ENCODE measurements at regions not wholly inside any gene's neighbourhood (a gene's known extent, or its start where the extent isn't known, plus 50 kb on each side); places are given as distances from the start of the nearest gene placed in this dataset.

- Histone ChIP-seq H2AFZ (ENCODE audit: low read length) (no peak overlapping the region), H3K36me3 (ENCODE audit: control insufficient read depth, insufficient read depth, low read length) (no peaks in the 10 kb centered on the region), H3K9ac (ENCODE audit: insufficient read depth, low read length) (no peak overlapping the region), H4K20me1 (ENCODE audit: control insufficient read depth, extremely low read depth, insufficient read depth, low read length) (no peaks in the 10 kb centered on the region), H3K79me2 (ENCODE audit: control insufficient read depth, insufficient read depth, low read length) (no peaks in the 10 kb centered on the region), H3K4me2 (ENCODE audit: extremely low read depth, insufficient read depth, low read length) (no peak overlapping the region), H3K4me3 (replicated peaks in 1 of 4; ENCODE audit: control extremely low read depth in 1 of 4, insufficient read depth in 1 of 4, low read depth in 3 of 4, low read length in 4 of 4) (no peak overlapping the region), H3K27ac (ENCODE audit: insufficient read depth, low read length) (no peak overlapping the region), H3K4me1 (ENCODE audit: control insufficient read depth, extremely low read depth, insufficient read depth, low read length) (no peaks in the 10 kb centered on the region), H3K9me3 (ENCODE audit: control insufficient read depth, insufficient read depth, low read depth, low read length) (no peaks in the 10 kb centered on the region), H3K27me3 (ENCODE audit: control insufficient read depth, insufficient read depth, low read length) (no peaks in the 10 kb centered on the region)
- TF ChIP-seq EZH2 (IDR thresholded peaks at IDR 0.05; ENCODE audit: low read length, missing control alignments), result no peak
- TF ChIP-seq CTCF (conservative IDR thresholded peaks at IDR 0.05 in 1 of 2, IDR thresholded peaks at IDR 0.05 in 1 of 2; ENCODE audit: low read depth in 1 of 2, low read length in 2 of 2), result no peak
- DNase-seq (ENCODE audit: low read depth in 2 of 2), result no peak
Measured at GRCh38 chr7:140237390-140237789, 60.6 kb upstream of the KDM7A start.

GRCh38 chr7:140236626-140237025 lies 59.8 kb upstream of the KDM7A start:
- no peaks in the 10 kb centered on the region for H3K4me1 ChIP-seq (ENCODE audit: control insufficient read depth, extremely low read depth, insufficient read depth, low read length)
- no peaks in the 10 kb centered on the region for H4K20me1 ChIP-seq (ENCODE audit: control insufficient read depth, extremely low read depth, insufficient read depth, low read length)
- no peaks in the 10 kb centered on the region for H3K36me3 ChIP-seq (ENCODE audit: control insufficient read depth, insufficient read depth, low read length)
- H3K27ac ChIP-seq (ENCODE audit: insufficient read depth, low read length), result no peak overlapping the region
- no peak for DNase-seq (ENCODE audit: low read depth in 2 of 2)
- H3K4me2 ChIP-seq (ENCODE audit: extremely low read depth, insufficient read depth, low read length), result no peak overlapping the region
- H3K27me3 ChIP-seq (ENCODE audit: control insufficient read depth, insufficient read depth, low read length), result peaks cover 3% of the 10 kb centered on the region
- no peaks in the 10 kb centered on the region for H3K9me3 ChIP-seq (ENCODE audit: control insufficient read depth, insufficient read depth, low read depth, low read length)
- H2AFZ ChIP-seq (ENCODE audit: low read length), result no peak overlapping the region
- H3K79me2 ChIP-seq (ENCODE audit: control insufficient read depth, insufficient read depth, low read length), result no peaks in the 10 kb centered on the region
- H3K4me3 ChIP-seq (replicated peaks in 1 of 4; ENCODE audit: control extremely low read depth in 1 of 4, insufficient read depth in 1 of 4, low read depth in 3 of 4, low read length in 4 of 4), result no peak overlapping the region
- TF ChIP-seq CTCF (conservative IDR thresholded peaks at IDR 0.05 in 1 of 2, IDR thresholded peaks at IDR 0.05 in 1 of 2; ENCODE audit: low read depth in 1 of 2, low read length in 2 of 2) (no peak), EZH2 (IDR thresholded peaks at IDR 0.05; ENCODE audit: low read length, missing control alignments) (no peak)
- H3K9ac ChIP-seq (ENCODE audit: insufficient read depth, low read length), result no peak overlapping the region

GRCh38 chr7:140235114-140235513 lies 58.3 kb upstream of the KDM7A start:
- no peak for TF ChIP-seq CTCF (conservative IDR thresholded peaks at IDR 0.05 in 1 of 2, IDR thresholded peaks at IDR 0.05 in 1 of 2; ENCODE audit: low read depth in 1 of 2, low read length in 2 of 2)
- TF ChIP-seq EZH2 (IDR thresholded peaks at IDR 0.05; ENCODE audit: low read length, missing control alignments), result no peak
- no peaks in the 10 kb centered on the region for H3K79me2 ChIP-seq (ENCODE audit: control insufficient read depth, insufficient read depth, low read length)
- no peak overlapping the region for H3K4me2 ChIP-seq (ENCODE audit: extremely low read depth, insufficient read depth, low read length)
- H3K36me3 ChIP-seq (ENCODE audit: control insufficient read depth, insufficient read depth, low read length), result no peaks in the 10 kb centered on the region
- no peaks in the 10 kb centered on the region for H3K4me1 ChIP-seq (ENCODE audit: control insufficient read depth, extremely low read depth, insufficient read depth, low read length)
- DNase-seq (ENCODE audit: low read depth in 2 of 2), result no peak
- peaks cover 17% of the 10 kb centered on the region for H3K27me3 ChIP-seq (ENCODE audit: control insufficient read depth, insufficient read depth, low read length)
- H3K9me3 ChIP-seq (ENCODE audit: control insufficient read depth, insufficient read depth, low read depth, low read length), result no peaks in the 10 kb centered on the region
- H3K27ac ChIP-seq (ENCODE audit: insufficient read depth, low read length), result no peak overlapping the region
- no peaks in the 10 kb centered on the region for H4K20me1 ChIP-seq (ENCODE audit: control insufficient read depth, extremely low read depth, insufficient read depth, low read length)
- H3K9ac ChIP-seq (ENCODE audit: insufficient read depth, low read length), result no peak overlapping the region
- no peak overlapping the region for H2AFZ ChIP-seq (ENCODE audit: low read length)
- no peak overlapping the region for H3K4me3 ChIP-seq (replicated peaks in 1 of 4; ENCODE audit: control extremely low read depth in 1 of 4, insufficient read depth in 1 of 4, low read depth in 3 of 4, low read length in 4 of 4)
